SJCRH30 (cell line): ENCODE measurements at regions not wholly inside any gene's neighbourhood (a gene's known extent, or its start where the extent isn't known, plus 50 kb on each side); places are given as distances from the start of the nearest gene placed in this dataset.

Source experiments
- DNase-seq, 2 experiments: peaks; one replicate each; pipeline ENCODE4 v3.0.0-alpha.2; 2015 to 2020
- H3K27ac ChIP-seq: fragments of 250-450 bp; sonication (Bioruptor Pico); 2 replicates; pipeline ENCODE4 v1.5.1; 2020; ENCODE audit warnings: mild to moderate bottlenecking, moderate library complexity
- H3K27me3 ChIP-seq: fragments of 250-450 bp; sonication (Bioruptor Pico); 2 replicates; pipeline ENCODE4 v1.5.1; 2020; ENCODE audit warnings: mild to moderate bottlenecking, moderate library complexity
- H3K36me3 ChIP-seq: fragments of 250-450 bp; sonication (Bioruptor Pico); 2 replicates; pipeline ENCODE4 v1.5.1; 2020; ENCODE audit warnings: mild to moderate bottlenecking, moderate library complexity
- H3K4me1 ChIP-seq: fragments of 250-450 bp; sonication (Bioruptor Pico); 2 replicates; pipeline ENCODE4 v1.5.1; 2020; ENCODE audit warnings: mild to moderate bottlenecking, moderate library complexity
- H3K4me3 ChIP-seq: fragments of 250-450 bp; sonication (Bioruptor Pico); 2 replicates; pipeline ENCODE4 v1.5.1; 2020; ENCODE audit warnings: mild to moderate bottlenecking, moderate library complexity
- H3K9me3 ChIP-seq: fragments of 250-450 bp; sonication (Bioruptor Pico); replicated peaks from 2 replicates; pipeline ENCODE4 v1.5.1; 2020; ENCODE audit warnings: mild to moderate bottlenecking, moderate library complexity

DNA sequence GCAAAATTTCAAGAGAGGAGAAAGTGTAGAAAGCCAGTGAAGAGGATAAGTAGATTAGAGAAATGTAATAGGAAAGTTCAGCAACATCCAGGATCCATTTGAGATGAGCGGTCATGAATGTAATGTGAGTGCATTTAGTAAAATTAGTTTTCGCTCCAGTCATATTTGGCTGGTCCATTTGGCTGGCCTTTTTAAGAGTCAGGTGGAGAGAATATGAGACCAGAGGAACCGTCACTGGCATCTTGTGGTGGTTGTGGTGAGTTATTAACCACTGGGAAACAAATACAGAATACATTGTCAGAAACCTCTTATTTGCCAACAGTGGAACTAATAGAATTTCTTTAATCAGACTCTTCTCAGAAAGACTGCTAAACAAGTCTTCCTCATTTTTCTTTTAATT lies 1064.3 kb upstream of the CDH2 start:
- no peaks in the 10 kb centered on the region for H3K9me3 ChIP-seq
- no peaks in the 10 kb centered on the region for H3K4me1 ChIP-seq
- H3K27me3 ChIP-seq, result no peaks in the 10 kb centered on the region
- no peak overlapping the region for H3K4me3 ChIP-seq
- no peak for DNase-seq
- H3K36me3 ChIP-seq, result no peaks in the 10 kb centered on the region
- no peak overlapping the region for H3K27ac ChIP-seq

DNA sequence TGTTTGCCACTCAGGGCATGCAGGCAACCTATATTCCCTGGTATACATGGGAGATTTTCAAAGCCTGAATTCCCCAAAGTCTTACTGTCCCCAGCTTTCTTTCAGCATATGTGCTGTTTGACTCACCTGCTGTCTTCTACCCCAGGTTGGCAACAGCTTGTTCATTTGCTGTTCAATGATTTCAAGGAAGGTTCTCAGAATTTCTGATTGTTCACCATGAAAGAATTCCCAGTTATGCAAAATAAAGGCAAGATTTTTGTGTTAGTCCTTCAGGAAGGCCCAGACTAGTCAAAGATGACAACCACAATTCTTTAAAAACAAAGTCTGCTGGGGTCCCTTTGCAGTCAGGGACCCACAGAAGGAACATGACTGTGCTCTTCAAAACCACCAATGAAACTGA lies 1057.8 kb upstream of the CDH2 start:
- H3K36me3 ChIP-seq, result no peaks in the 10 kb centered on the region
- no peaks in the 10 kb centered on the region for H3K4me1 ChIP-seq
- H3K9me3 ChIP-seq, result no peaks in the 10 kb centered on the region
- H3K27ac ChIP-seq, result no peak overlapping the region
- no peak for DNase-seq
- no peak overlapping the region for H3K4me3 ChIP-seq
- H3K27me3 ChIP-seq, result no peaks in the 10 kb centered on the region

DNA sequence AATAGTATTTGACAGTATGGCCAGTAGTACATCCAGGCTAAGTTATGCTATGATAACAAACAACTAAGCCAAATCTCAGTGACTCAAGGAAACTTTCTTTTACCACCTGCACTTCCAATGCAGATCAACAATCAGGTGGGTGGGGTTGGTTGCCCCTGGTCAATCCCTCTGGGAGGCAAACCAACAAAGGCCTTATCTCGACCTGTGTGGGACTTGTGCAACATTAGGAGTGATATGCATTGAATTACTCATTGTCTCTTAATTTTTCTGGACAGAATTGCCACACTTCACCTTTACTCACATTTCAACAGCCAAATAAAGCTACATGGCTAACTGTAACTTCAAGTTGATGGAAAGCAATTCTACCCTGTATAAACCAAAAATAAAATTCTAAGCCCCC lies 1049.3 kb upstream of the CDH2 start:
- no peaks in the 10 kb centered on the region for H3K27me3 ChIP-seq
- no peak overlapping the region for H3K4me3 ChIP-seq
- no peak overlapping the region for H3K27ac ChIP-seq
- no peaks in the 10 kb centered on the region for H3K9me3 ChIP-seq
- no peaks in the 10 kb centered on the region for H3K36me3 ChIP-seq
- no peaks in the 10 kb centered on the region for H3K4me1 ChIP-seq
- no peak for DNase-seq

DNA sequence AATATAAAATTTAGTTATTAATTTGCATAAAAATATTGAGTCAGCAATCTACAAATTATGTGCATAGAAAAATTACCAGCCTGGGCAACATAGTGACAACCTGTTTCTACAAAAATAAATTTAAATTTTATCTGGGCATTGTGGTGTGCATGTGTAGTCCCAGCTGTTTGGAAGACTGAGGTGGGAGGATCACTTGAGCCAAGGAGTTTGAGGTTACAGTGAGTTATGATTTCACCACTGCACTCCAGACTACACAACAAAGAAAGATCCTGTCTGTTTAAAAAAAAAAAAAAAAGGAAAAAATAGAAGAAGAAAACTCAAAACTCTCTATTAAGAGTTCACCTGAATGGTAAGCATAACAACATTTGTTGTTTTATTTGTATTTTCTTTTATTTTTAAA lies 1048.4 kb upstream of the CDH2 start:
- H3K9me3 ChIP-seq, result no peaks in the 10 kb centered on the region
- H3K4me3 ChIP-seq, result no peak overlapping the region
- no peaks in the 10 kb centered on the region for H3K36me3 ChIP-seq
- peak in 1 of 2 experiments; percentile 1 for DNase-seq
- H3K27ac ChIP-seq, result no peak overlapping the region
- H3K4me1 ChIP-seq, result no peaks in the 10 kb centered on the region
- H3K27me3 ChIP-seq, result no peaks in the 10 kb centered on the region

DNA sequence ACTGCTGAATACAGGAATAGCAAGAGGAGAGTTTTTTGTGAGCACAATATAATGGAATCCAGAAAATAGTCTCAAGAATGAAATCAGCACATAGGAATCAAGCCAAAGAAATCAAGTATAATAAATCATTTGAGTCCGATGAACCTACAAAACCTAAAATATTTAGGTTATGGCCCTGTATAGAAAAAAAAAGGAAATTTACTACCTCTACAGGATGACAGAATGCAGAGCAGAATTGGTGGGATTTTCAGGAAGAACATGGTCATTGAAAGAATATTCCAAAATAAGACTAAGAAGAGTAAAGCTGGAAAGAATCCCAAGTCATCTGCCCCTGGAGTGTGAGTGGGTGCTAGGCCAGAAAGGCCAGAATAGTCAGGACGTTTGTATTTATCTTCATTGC lies 1041.2 kb upstream of the CDH2 start:
- H3K9me3 ChIP-seq, result no peaks in the 10 kb centered on the region
- H3K27me3 ChIP-seq, result no peaks in the 10 kb centered on the region
- H3K4me3 ChIP-seq, result no peak overlapping the region
- H3K36me3 ChIP-seq, result no peaks in the 10 kb centered on the region
- no peak overlapping the region for H3K27ac ChIP-seq
- no peaks in the 10 kb centered on the region for H3K4me1 ChIP-seq
- DNase-seq, result no peak

DNA sequence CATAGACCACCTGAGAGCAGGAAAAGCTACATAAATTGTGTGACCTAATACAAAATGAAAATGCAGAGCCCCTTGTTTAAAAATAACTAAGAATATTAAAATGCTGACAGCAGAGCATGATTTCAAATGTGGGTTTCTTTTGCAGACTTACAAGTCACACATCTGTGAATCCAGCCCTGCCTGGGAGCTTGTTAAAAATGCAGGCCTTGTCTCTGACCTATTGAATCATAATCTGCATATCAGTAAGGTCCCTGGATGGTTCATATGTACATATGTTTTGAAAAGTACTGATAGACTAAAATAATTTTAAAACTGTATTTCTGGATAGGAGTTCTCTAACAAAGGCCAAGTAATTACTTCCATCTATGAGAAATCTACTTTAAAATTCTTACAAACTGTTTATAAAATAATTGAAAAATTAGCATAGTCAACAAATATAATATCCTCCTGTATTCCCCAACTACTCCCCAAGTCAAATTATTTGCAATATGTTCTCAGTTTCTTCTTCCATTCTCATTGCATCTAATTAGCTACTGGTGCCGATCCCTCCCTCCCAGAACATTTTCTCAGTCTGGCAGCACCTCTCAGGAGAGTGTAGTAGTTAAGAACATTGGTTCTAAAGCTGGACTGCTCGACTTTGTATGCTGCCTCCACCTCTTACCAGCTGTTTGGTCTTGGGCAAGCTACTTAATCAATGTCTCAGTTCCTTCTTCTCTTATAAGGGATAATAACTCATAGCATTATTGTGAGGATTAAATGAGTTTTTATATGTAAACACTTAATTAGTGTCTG lies 1040.4 kb upstream of the CDH2 start:
- no peaks in the 10 kb centered on the region for H3K27me3 ChIP-seq
- H3K9me3 ChIP-seq, result no peaks in the 10 kb centered on the region
- H3K4me3 ChIP-seq, result no peak overlapping the region
- no peaks in the 10 kb centered on the region for H3K36me3 ChIP-seq
- H3K27ac ChIP-seq, result no peak overlapping the region
- H3K4me1 ChIP-seq, result no peaks in the 10 kb centered on the region
- DNase-seq, result no peak

DNA sequence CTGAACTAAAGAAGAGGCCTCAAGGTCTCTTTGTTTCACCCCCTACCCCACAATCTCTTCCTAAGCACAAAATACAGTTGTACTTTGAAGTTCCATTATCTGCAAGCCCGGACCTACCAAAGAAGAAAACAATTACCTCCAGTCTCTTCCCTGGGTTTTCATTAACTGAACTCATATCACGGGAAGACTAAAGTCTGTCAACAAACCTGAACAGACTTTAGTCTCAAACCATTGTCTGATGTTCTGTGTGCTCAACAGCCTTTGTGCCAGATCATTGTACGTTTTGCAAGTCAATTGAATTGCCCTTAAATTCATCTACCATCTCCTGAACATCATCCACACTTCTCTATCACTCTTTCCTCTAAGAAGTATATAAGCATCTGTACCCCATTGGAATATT lies 1021.9 kb upstream of the CDH2 start:
- Histone ChIP-seq H3K4me1 (no peaks in the 10 kb centered on the region), H3K27me3 (no peaks in the 10 kb centered on the region), H3K36me3 (no peaks in the 10 kb centered on the region), H3K9me3 (no peaks in the 10 kb centered on the region), H3K27ac (no peak overlapping the region), H3K4me3 (no peak overlapping the region)
- no peak for DNase-seq

DNA sequence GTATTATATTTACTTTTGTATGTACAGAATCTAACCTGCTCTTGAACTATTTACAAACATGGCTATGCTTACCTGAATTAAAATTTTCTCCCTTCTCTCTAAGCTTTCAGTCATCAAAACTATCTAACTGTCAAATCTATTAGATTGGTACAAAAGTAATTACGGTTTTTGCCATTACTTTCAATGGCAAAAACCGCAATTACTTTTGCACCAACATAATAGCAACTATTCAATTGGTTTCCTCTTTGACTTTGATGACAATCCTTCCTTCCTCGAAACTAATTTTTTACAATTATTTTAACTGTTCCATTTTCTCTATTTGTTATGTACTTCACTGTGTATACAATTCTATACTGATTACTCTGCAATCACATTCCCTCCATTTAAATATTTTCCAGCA lies 1019.4 kb upstream of the CDH2 start:
- Histone ChIP-seq H3K4me1 (no peaks in the 10 kb centered on the region), H3K36me3 (no peaks in the 10 kb centered on the region), H3K9me3 (no peaks in the 10 kb centered on the region), H3K4me3 (no peak overlapping the region), H3K27me3 (no peaks in the 10 kb centered on the region), H3K27ac (no peak overlapping the region)
- no peak for DNase-seq

DNA sequence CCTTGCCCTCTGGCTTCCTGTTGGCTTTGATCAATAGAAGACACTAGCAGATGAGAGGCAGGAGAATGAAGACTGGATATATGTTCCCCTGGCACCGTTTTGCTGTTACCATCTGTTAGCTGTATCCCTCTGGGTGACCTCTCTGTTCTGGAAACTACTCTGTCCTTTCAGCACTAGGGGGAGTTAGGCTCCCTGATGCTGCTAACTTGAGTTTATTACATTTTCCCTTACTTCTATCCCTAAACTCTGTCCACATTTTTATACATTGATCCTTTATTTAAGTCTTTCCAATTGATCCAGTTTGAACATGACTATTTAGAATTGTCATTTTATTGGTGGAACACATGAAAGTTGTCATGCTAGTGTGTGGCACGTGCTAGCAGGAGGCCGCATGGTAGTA lies 1014.3 kb upstream of the CDH2 start:
- Histone ChIP-seq H3K4me1 (no peaks in the 10 kb centered on the region), H3K4me3 (no peak overlapping the region), H3K27me3 (no peaks in the 10 kb centered on the region), H3K9me3 (no peaks in the 10 kb centered on the region), H3K27ac (no peak overlapping the region), H3K36me3 (no peaks in the 10 kb centered on the region)
- DNase-seq, result peak in 1 of 2 experiments; percentile 0

DNA sequence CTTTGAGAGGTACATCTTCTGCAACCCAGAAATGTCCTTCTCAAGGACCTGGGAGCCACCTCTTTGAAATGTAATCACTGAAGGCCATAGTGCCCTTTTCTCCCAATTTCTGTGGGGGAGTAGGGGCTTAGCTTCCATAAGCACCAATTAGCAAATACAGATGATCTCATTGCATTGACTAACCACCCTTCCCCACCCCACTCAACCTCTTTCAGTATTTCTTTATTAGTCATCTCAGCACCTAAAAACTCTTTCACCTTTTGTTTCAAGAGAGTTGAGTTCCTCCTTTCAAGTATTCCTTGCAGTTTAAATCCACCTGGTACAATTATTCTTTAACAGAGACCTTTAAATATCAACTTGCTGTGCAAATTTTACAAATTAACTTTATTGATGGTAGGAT lies 1011.8 kb upstream of the CDH2 start:
- no peak for DNase-seq
- Histone ChIP-seq H3K27ac (no peak overlapping the region), H3K4me1 (no peaks in the 10 kb centered on the region), H3K36me3 (no peaks in the 10 kb centered on the region), H3K27me3 (no peaks in the 10 kb centered on the region), H3K4me3 (no peak overlapping the region), H3K9me3 (no peaks in the 10 kb centered on the region)

DNA sequence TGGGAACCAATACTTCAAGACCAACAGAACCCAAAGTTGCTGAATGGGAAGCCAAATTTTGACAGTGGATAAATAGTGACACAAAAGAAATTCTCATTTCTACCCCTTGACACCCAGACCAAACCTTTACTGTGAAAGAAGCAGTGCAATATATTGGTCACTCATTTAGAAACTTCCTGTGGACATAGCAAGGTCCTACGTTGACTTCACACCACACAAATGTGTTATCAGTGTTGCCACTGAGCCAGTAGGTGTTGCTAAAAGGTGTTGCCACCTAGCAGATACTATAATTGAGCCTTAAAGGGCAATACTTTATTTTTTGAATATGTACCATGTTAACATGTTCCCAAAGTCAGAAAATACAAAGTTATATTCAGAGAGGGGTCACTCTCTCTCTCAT lies 1008.9 kb upstream of the CDH2 start:
- Histone ChIP-seq H3K36me3 (no peaks in the 10 kb centered on the region), H3K4me3 (no peak overlapping the region), H3K27ac (no peak overlapping the region), H3K27me3 (no peaks in the 10 kb centered on the region), H3K9me3 (no peaks in the 10 kb centered on the region), H3K4me1 (no peaks in the 10 kb centered on the region)
- DNase-seq, result no peak

DNA sequence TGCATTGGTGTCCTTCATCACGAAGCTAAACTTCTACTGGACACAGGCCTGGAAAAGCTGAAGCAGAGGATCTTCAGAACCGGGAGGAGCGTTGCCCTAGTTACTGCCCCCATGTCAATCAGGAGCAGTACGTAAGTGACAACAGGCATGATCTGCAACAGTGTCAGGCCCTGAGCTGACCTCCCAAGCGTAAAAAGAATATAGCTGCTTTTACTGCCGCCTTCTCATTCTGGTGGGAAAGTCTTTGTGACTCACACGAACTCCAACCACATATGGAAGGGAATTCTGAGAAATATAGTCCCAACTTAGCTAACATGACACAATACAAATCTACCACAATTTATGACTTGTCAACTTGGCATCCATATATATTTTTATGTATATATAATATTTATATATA lies 1007.7 kb upstream of the CDH2 start:
- Histone ChIP-seq H3K27me3 (no peaks in the 10 kb centered on the region), H3K9me3 (no peaks in the 10 kb centered on the region), H3K4me3 (no peak overlapping the region), H3K4me1 (no peaks in the 10 kb centered on the region), H3K27ac (no peak overlapping the region), H3K36me3 (no peaks in the 10 kb centered on the region)
- no peak for DNase-seq

DNA sequence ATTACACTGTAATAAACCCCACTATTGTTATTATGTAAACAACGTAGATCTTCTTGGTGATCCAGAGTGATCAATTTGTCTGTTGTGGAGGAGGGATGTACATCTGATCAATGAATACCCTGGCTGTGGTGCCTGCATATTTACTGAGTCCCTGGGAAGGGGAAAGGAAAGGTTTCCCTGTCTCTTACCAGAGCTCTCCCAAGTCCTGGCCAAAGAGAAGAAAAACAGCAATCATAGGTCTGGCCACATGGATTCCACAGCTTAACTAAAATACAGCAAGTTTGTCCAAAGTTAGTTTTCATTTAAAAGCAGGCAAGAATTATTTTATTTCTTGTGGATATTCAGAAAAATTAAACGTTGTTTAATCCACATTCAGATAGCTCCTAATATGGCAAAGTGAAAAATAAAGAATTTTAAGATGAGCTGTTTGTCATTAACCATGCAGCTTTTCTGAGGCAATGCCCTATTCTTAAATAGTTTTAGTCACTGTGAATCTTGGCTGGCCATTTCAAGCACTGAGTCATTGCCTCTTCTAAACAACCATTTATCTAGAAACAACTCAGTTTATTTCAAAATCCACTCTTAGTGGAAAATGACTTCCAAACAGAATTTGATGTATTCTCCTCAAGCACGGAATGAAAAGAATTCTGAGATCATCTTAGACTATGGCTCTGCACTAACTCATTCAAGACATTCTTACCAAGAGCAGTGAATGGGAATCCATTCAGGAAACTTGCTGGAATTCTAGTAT lies 1004.4 kb upstream of the CDH2 start:
- Histone ChIP-seq H3K27ac (no peak overlapping the region), H3K36me3 (no peaks in the 10 kb centered on the region), H3K27me3 (no peaks in the 10 kb centered on the region), H3K4me3 (no peak overlapping the region), H3K4me1 (no peaks in the 10 kb centered on the region), H3K9me3 (no peaks in the 10 kb centered on the region)
- DNase-seq, result no peak

DNA sequence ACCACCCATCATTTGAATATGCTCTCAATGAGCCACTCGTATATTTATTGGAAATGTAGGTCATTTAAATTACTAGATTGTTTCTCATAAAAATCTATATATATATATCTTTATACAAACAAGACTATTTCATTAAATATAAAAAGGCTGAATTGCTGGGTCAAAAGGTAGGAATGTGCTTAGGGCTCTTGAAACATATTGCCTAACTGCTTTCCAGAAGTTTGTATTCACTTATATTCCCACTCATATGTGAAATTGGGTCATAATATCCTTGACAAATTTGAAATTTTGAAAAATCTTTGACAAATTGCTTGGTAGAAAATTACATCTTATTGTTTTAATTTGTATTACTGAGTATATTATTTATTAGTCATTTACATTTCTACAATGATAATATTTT lies 999.8 kb upstream of the CDH2 start:
- Histone ChIP-seq H3K27me3 (no peaks in the 10 kb centered on the region), H3K9me3 (no peaks in the 10 kb centered on the region), H3K4me3 (no peak overlapping the region), H3K27ac (no peak overlapping the region), H3K4me1 (no peaks in the 10 kb centered on the region), H3K36me3 (no peaks in the 10 kb centered on the region)
- no peak for DNase-seq

DNA sequence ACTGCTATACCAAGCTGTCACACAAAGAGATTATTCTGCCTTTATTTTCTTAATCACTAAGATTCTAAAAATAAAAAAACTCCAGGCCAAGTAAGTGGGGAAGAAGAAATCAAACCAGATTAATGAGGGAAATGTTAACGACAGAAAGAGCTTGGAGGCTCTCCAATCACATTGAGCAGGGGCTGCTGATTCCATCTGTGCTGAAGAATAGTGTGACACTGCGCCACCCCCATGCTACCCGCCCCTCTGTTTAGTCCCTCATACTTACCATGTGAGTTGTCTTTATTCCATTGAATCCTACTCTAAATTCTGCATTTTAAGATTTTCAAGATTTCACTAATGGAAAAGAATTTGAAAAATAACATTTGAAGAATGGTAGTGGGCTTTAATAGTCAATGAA lies 998.0 kb upstream of the CDH2 start:
- Histone ChIP-seq H3K4me1 (no peaks in the 10 kb centered on the region), H3K27ac (no peak overlapping the region), H3K36me3 (no peaks in the 10 kb centered on the region), H3K4me3 (no peak overlapping the region), H3K27me3 (no peaks in the 10 kb centered on the region), H3K9me3 (no peaks in the 10 kb centered on the region)
- DNase-seq, result no peak

DNA sequence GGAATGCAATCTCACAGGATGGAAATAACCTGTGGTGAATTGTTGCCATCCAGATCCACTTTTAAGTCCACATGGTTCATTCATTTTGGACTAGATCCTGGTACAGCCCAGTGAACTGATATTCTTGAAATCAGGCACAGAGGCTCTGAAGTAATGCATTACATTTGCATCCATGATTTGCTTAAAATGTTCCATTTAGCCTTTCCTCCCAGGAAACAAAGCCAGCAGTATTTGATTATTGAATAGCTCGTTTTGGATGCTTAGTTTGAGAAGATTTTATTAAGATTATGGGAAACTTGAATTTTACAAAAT lies 995.8 kb upstream of the CDH2 start:
- Histone ChIP-seq H3K4me1 (no peaks in the 10 kb centered on the region), H3K27ac (no peak overlapping the region), H3K36me3 (no peaks in the 10 kb centered on the region), H3K4me3 (no peak overlapping the region), H3K9me3 (no peaks in the 10 kb centered on the region), H3K27me3 (no peaks in the 10 kb centered on the region)
- no peak for DNase-seq
